ENCODE measurements at regions not wholly inside any gene's neighbourhood (a gene's known extent, or its start where the extent isn't known, plus 50 kb on each side); places are given as distances from the start of the nearest gene placed in this dataset.
"Not testable (repeated sequence)": the region's sequence is repeated elsewhere in the genome, so short reads cannot be mapped to it uniquely, and the experiment has no call there.

DNA sequence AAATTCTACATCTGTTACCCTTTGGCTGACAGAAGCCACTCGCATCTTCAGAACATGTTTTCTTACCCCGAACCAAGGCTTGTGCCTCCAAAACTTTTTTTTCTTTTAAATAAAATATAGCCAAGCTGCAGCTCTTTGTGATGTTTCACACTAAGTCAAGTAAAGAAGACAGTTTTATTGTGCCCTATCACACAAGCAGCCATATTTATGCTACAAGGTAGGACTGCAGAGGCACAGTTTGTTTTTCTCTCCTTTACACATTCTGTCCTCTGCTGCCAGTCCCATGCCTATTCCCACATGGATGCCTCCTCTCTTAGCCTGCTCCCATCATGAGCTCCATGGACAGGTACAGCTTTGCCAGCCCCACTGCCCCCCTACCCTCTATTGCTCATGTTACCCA is 219.6 kb upstream of the THUMPD2 start:
- DNase-seq (ENCODE audit: low read depth), result no peak

DNA sequence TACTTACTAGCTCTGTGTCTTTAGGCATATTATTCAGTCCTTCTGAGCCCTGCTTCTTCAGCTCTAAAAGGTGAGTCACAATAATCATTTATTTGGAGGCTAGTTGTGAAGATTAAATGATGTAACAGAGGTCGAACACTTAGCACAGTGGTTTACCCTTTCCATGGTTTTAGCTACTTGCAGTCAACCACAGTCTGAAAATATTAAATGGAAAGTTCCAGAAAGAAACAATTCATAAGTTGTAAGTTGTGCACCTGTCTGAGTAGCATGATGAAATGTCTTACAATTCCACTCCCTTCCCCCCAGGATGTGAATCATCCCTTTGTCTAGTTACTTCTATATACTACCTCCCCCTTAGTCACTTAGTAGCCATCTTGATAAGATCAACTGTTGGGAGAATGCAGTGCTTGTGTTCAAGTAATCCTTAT is 217.6 kb upstream of the THUMPD2 start:
- peak; percentile 91 for DNase-seq (ENCODE audit: low read depth)

DNA sequence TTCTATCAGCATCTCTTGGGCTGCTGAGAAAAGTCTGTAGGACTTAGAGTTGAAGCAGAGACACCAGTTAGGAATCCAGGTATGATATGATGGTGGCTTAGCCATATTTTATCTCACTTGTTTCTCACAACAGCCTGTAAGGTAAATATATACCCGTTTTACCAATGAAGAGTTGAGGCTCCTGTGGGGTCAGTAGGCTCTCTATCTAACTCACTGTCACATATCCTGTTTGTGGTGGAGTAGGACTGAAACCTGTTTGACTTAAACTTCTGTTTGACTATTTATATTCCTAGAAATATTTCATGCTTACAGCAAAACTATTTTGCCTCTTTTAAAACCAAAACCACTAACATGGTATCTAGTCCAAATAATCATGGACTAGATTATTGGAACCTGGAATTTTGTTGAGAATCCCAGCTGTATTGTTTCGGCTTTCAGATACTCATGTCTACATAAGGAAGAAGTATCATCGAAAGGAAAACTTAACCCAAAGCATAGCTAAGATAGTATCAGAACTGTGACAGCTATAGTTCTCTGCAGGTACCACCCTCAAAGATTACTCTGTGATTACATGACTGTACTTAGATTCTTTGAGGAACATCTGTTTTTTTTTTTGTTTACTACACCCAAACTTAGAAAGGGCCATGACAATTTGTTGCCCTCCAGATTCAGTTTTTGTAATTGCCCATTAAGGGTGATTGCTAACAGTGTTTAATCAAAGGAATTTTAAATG is 216.1 kb upstream of the THUMPD2 start:
- no peak for DNase-seq (ENCODE audit: low read depth)

DNA sequence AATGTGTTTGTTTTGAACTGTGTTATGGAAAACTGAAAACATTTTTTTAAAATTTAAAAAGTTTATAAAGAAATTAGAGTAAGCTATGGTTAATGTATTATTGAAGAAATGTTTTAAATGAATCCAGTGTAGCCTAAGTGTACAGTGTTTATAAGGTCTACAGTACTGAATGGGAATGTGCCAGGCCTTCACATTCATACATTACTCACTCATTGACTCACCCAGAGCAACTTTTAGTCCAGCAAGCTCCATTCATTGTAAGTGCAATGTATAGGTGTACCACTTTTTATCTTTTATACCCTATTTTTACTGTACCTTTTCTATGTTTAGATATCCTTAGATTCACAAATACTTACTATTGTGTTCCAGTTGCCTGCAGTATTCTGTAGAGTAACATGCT is 215.1 kb upstream of the THUMPD2 start:
- DNase-seq (ENCODE audit: low read depth), result peak; percentile 81

DNA sequence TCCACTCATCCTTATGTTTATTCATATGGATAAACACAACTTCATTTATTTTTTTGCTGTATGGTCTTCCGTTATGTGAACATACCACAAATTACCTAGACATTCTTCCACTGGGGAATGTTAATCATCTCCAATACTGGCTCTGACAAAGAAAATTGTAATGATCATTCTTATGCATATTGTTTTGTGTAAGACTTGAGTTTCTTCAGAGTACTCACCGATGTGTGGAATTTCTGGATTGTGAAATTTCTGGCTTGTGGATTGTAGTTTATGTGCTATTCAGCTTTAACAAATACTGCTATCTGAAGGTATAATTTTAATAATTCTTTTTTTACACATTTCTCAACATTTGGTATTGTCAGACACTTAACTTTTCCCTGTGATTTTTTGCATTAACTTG is 212.2 kb upstream of the THUMPD2 start:
- DNase-seq (ENCODE audit: low read depth), result no peak

DNA sequence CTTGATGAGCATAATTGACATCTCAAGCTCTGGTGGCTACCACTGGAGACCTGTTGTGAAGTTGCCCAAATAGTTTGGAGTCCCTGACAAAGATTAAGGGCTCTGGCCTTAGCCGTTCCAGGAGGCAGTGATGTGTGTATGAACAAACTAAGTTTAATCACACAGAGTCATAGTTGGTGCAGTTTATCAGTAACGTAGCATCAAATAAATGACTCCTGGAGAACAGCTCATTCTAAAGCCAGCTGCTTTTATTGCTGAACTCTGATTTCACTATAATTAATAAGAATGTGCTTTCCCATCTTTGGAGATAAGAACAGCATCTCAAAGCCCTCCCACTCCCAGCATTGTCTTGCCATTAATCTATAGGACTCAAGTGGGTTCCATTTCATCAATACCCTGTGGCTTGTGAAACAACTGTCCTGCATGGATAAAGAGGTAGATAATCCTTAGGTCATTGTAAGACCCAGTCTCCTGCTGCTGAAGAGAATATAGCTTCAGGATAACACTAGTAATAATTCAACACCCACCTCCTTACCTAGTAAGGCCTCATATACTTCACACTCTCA is 211.4 kb upstream of the THUMPD2 start:
- no peak for DNase-seq (ENCODE audit: low read depth)

DNA sequence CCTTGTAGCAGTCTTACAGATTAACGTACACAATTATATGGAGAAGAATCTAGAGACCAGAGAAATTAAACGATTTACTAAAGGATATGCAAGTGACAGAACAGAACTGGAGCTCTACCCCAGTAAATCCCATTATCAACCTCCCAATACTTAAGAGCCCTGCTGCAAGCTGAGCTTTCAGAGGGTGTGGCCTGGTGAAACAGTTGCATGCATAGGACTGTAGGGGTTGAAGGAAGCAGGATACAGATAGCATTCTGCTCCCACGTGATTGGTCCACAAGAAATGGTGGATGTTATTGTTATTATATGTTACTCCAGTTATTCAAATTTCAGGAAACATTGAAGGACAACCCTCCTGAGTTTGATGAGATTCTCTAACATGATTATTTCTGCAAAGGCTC is 210.8 kb upstream of the THUMPD2 start:
- no peak for DNase-seq (ENCODE audit: low read depth)

DNA sequence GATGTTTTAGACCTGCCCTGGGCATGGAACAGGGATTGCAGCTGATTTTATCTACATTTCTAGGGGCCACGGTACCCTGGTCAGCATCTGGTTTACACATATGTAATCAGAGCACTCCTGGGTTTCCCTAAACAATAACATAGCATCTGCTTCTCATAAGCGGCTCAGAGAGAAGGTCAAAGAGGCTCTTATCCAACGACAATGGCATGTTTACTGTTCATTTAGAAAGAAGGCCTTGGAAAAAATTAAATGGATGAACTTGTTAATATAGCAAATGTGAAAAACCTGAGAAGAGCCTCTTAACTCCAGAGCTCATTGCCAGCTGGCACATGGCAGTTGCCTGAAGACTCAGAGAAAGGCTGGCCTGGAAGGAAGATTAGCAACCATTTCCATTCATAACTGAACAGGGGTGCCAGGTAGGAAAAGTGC is 202.8 kb upstream of the THUMPD2 start:
- no peak for DNase-seq (ENCODE audit: low read depth)

DNA sequence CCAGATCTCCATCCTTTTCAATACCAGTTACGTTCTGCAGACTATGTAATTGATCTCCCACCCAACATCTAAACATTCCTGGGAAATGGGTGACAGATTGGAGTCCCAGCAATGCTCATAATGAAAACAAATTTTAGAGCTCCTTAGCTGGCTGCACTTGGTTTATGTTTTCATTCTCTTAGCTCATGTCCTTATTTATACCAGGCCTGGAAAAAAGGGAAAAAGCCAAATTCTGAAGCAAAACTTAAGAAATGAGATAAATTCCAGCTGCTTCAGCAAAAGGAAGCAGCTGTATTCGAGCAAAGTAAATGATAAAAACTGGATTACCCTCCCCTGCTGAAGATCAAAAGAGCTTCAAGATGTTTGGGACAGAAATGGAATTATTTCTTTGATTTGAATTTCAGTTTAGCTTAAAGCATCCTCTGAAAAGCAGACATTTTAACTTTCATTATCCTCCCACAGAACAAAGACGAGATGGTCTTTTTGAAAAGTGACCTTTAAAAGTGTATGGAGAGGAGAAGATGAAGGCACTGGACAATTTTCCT is 196.5 kb upstream of the THUMPD2 start:
- DNase-seq (ENCODE audit: low read depth), result no peak

DNA sequence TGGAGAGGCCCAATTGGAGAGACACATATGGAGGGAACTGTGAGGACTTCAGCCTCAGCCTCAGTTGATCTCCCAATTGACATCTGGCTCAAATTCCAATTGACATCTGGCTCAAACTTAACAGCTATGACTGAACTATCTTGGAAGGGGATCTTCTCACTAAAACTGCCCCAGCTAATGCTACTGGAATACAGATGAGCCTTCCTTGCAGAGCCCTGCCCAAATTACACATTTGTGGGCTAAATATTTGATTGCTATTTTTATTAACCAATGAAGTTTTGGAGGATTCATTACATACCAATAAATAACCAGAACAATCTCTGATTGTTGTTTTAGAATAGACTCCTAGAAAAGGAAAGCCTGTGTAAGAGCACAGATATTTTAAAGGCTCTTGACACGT is 189.0 kb upstream of the THUMPD2 start:
- DNase-seq (ENCODE audit: low read depth), result no peak

DNA sequence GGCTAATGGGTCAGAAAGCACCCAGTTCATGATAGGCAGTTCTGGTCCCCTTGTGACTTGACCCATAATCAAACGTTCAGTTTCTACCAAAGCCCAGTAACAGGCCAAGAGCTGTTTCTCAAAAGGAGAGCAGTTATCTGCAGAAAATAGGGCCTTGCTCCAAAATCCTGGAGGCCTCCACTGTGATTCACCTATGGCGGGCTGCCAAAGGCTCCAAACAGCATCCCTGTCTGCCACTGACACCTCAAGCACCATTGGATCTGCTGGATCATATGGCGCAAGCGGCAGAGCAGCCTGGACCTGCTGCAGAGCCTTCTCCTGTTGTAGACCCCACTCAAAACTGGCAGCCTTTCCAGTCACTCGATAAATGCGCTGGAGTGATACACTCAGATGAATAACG is 181.6 kb upstream of the THUMPD2 start:
- not testable (repeated sequence) for DNase-seq (ENCODE audit: low read depth)

DNA sequence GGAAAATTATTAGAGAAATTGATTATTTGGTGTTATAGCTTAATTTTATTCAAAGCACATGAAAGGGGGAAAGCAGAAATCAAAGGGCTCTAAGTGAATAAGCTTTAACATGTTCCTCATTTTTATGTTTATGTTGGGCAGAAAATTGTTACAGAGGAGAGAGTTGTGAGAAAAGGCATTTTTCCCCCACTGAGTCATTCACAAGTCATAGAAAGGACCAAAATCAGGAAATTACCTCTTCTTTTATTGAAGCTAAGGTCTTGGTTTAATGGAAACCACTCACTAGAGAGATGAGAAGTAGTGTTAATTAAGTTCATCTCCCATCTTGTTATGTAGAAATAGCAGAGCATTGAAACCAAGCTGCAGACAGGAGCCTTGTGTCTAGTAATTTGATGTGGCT is 175.3 kb upstream of the THUMPD2 start:
- DNase-seq (ENCODE audit: low read depth), result peak; percentile 36

DNA sequence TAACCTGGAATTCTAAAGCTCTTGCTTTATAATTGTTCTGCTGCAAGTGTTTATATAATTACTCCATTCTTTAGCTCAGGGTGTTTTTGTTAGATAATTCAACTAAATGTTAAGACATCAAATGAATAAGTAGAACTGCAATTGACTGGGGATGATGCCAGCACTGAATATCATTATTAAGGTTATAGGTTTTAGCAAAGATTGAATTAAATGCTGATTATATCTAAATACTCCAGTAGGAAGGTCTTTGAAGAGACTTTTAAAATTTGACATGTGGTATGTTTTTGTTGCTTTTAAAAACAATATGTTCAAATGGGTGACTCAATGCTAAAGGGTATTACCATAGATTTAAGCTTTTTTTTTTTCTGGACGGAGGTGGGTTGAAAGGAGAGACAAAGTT is 170.1 kb upstream of the THUMPD2 start:
- DNase-seq (ENCODE audit: low read depth), result no peak

DNA sequence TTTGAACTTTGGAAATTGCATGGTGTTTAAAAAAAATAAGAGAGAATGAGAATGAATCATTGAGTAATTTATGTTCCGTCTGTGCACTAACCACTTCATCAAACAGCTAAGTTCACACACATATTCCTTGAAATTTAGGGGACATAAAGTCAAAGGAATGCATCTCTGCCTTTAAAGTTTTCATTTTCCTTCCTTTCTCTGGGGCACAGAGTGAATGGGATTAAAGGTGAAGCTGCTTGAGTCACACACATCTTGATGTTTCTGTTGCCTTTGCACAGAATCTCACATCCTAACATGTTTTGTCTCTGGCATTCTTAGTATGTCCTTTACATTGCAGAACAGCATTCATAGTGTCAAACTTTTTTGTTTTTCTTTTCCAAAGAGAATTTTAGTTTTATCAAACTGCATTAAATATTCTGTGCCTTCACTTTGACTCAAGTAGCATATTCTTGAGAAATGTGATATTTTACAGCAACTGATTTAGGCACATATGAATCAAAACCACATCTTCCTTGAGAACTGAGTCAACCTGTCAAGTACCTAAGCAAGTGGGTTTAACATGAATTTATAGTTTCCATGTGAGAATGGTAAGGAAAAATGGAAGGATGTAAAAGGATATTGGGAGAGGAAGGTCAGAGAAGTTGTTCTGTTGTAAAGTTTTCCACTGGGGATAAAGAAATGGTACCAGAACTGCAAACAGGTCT is 169.1 kb upstream of the THUMPD2 start:
- peak; percentile 57 for DNase-seq (ENCODE audit: low read depth)

DNA sequence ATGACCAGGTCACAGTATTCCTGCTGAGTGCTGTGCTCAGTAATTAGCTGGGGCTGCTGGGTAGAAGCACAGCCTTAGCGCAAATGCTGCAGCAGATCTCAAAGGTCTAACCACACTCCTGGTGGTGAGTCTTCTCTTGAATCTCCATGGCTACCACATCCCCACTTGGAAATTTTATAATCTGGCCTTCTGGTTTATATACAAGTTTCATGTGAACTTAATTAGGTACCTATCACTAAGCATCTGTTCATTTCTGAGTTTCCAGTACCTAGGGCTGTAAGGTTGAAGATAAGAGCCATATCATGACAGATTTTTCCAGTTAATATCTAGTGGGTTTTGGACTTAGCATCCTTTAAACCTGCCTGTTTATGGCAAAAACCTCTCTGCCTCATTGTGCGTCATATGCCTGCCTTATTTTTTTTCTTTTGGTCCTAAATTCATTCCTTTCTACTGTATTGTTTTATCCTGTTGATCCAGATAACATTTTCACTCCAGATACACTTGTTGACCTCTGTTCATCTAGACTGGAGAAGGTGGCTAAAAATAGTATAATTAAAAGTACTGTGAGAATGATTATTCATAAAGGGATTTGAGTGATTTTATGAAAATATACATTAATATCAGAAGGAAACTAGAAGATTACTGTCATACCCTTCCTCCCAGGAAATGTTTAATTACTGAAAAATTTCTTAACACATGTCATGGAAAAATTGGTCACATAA is 168.4 kb upstream of the THUMPD2 start:
- DNase-seq (ENCODE audit: low read depth), result no peak

DNA sequence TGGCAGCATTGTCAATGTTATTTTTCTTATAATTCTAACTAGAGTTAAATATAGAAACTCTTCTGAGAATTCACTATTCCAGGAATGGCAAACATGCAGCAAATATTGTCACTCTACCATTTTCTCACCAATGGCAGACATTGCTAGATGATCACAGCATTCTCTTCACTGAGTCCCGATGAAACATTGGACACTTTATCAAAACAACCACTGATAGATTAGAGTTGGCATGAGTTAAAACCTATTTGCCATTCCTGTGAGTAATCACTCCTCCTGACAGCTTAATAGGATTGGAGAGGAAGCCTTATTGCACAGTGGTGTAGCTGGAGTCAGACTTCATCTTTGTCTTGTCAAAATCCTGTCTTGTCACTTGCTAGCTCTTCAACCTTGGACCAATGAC is 163.9 kb upstream of the THUMPD2 start:
- DNase-seq (ENCODE audit: low read depth), result no peak

DNA sequence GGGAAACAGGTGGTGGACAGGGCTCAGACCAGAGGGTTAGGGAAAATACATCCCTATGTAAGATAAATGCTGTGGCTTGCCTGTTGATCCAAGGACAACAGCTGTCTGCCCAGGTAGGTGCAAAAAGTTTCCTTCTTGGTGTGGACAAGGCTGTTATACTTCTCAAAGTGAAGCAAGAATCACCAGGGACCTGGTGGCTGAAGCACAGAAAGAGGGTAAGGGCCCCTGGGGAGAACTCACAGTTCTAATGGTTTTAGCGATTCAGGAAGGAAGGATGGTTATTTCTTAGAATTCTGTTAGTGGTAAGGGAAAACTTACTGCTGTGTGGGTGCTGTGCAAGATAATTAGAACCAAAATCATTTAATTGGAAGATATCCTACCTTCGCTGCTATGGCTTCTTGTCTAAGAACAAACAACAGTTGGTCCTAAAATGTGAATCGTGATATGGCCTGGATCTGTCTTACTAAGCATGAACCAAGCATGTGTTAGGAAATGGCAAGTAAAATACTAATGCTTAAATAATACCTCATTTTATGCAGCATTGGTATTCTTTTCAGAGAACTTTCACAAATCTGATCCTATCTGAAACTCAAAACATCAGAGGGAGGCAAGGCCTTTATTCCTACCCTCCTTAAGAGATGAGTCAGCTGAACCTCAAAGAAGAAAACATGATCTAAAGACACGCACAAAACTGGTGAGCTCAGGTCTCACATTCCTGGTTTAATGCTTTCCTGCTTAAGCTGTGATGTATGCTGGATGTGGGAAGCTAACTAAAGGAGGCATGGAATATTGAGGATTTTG is 159.2 kb upstream of the THUMPD2 start:
- DNase-seq (ENCODE audit: low read depth), result peak; percentile 71

DNA sequence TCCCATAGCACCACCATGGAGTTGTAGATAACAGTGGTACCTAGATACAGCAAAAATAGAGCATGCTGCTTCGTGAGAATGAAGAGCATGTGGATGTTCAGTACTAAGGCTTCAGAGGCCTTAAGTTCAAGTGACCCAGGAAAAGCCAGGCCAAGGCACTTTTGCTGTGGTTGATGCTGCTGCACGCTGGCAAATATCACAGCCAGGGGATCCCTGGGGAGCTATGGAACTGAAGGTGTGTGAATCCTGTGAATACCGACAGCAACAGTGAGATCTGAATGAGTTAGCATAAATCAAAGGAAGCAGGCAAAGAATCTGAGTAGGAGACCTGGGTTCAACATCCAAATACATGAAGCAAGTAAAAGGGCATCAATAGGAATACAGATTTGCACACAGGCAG is 158.6 kb upstream of the THUMPD2 start:
- no peak for DNase-seq (ENCODE audit: low read depth)

DNA sequence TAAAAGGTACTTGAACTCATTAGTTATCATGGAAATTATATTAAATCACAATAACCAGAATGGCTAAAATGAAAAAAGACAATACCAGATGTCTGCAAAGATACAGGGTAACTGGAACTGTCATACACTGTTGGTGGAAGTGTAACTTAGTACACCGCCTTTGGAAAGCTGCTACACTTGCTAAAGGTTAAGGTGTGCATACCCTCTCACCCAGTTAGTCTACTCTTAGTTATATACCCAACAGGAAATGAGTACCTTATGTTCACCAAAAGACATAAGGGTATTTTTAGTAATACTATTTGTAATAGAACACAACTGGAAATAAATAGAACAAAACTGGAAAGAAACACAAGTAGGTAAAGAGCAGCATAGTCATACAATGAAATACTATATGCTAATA is 155.8 kb upstream of the THUMPD2 start:
- DNase-seq (ENCODE audit: low read depth), result no peak

DNA sequence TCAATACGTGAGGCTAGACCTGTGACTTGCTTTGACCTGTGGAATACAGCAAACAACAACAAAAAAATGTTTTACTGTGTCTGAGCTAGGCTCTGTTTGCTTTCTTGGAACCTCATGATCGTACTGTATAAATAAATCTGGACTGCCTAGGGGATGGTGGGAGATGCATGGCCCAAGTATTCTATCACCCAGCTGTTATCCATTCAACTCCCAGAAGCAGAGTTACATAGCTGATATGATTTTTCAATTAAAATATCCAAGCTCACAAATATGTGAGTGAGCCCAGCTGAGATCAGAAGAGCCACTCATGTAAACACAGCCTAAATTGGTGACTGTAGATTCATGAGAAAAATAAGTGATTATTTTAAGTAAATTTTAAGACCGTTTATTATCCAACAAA is 154.1 kb upstream of the THUMPD2 start:
- no peak for DNase-seq (ENCODE audit: low read depth)

DNA sequence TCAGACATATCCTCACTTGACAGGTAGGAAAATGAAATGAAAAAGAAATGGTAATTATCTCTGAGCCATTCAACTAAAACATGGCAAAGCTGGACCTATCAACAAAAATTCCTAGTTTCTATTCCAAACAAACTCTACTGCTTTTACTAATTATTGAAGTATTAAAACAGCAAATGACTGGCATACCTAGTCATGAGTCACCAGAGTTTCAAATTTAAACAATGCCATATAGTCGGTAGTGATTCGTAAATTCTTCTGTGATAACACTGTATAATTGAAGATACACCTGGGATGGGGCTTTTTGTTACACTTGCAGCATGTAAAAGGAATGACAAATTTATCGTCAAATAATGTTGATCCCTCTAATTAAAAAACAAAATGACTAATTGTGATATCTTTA is 153.1 kb upstream of the THUMPD2 start:
- peak; percentile 10 for DNase-seq (ENCODE audit: low read depth)

All from HT1080 (cell line).